ENCODE measurements at regions not wholly inside any gene's neighbourhood (a gene's known extent, or its start where the extent isn't known, plus 50 kb on each side); places are given as distances from the start of the nearest gene placed in this dataset.

GRCh38 chr9:107647141-107647540 lies 157.6 kb upstream of the KLF4 start:
- POLR2A ChIA-PET (ENCODE audit: unreplicated experiment), result no interaction called here
- in situ Hi-C loops (cut with MboI; ENCODE audit: low sequenced_read_pairs), result no loop called here
- peaks cover 5% of the 10 kb centered on the region; the same call in 1 of the 2 replicates for H3K4me1 ChIP-seq (ENCODE audit: control insufficient read depth, insufficient read depth, low read length)

More at GRCh38 chr9:107647141-107647540, 157.6 kb upstream of the KLF4 start:
- H4K20me1 ChIP-seq (ENCODE audit: insufficient read depth, low read length), result no peaks in the 10 kb centered on the region
- no CpG with 5 or more reads among the region's 1 CpG for WGBS, 2 experiments (ENCODE audit: extremely low coverage in 2 of 2, insufficient read length in 1 of 2)
- H4K5ac ChIP-seq (ENCODE audit: low read depth, low read length), result no peak overlapping the region
- dilution Hi-C loops (cut with HindIII; ENCODE audit: low sequenced_read_pairs, unreplicated experiment), result no loop called here
- no peak for ATAC-seq (ENCODE audit: low read depth)
- H3K56ac ChIP-seq (ENCODE audit: extremely low read depth, insufficient read depth, low read length), result no peak overlapping the region
- no TSS peak for BruUV-seq (replicated peaks)
- no peak overlapping the region for H3K9ac ChIP-seq (ENCODE audit: low read depth, low read length)
- H3K4me2 ChIP-seq (ENCODE audit: low read depth, low read length), result no peak overlapping the region
- H2BK15ac ChIP-seq (ENCODE audit: low read depth, low read length), result no peak overlapping the region
- H3K36me3 ChIP-seq (ENCODE audit: control insufficient read depth, insufficient read depth, low read length), result no peaks in the 10 kb centered on the region
- no peak overlapping the region for H2AFZ ChIP-seq (replicated peaks; ENCODE audit: low read length, poor library complexity)
- H3K27me3 ChIP-seq (ENCODE audit: control insufficient read depth, insufficient read depth, low read length), result peaks cover 2% of the 10 kb centered on the region
- no peak overlapping the region for H2AK9ac ChIP-seq (replicated peaks; ENCODE audit: low read depth, low read length, poor library complexity)
- intact Hi-C loops (cut with micrococcal nuclease), result no loop called here
- no peak overlapping the region for H3K27ac ChIP-seq (ENCODE audit: insufficient read depth, low read length)
- no peaks in the 10 kb centered on the region for H3K9me3 ChIP-seq (ENCODE audit: control insufficient read depth, insufficient read depth, low read length)
- no peak overlapping the region for H2BK20ac ChIP-seq (ENCODE audit: low read depth, low read length)
- H3K4me3 ChIP-seq (ENCODE audit: insufficient read depth, low read depth, low read length), result no peak overlapping the region
- H3K79me1 ChIP-seq (ENCODE audit: low read depth in 1 of 2, low read length in 2 of 2), result no peaks in the 10 kb centered on the region
- no peaks in the 10 kb centered on the region for H3K9me1 ChIP-seq (ENCODE audit: insufficient read depth, low read length)
- H3K18ac ChIP-seq (ENCODE audit: low read depth, low read length), result no peak overlapping the region
- no peak overlapping the region for H4K91ac ChIP-seq (ENCODE audit: insufficient read depth, low read depth, low read length)
- no peak overlapping the region for H2BK120ac ChIP-seq (ENCODE audit: low read depth, low read length)
- TF ChIP-seq RCOR1 (IDR thresholded peaks at IDR 0.05; ENCODE audit: insufficient replicate concordance, low read length), result no peak
- no peak for TF ChIP-seq CHD1 (IDR thresholded peaks at IDR 0.05; ENCODE audit: low read depth, low read length)
- TF ChIP-seq, protein P1, sequence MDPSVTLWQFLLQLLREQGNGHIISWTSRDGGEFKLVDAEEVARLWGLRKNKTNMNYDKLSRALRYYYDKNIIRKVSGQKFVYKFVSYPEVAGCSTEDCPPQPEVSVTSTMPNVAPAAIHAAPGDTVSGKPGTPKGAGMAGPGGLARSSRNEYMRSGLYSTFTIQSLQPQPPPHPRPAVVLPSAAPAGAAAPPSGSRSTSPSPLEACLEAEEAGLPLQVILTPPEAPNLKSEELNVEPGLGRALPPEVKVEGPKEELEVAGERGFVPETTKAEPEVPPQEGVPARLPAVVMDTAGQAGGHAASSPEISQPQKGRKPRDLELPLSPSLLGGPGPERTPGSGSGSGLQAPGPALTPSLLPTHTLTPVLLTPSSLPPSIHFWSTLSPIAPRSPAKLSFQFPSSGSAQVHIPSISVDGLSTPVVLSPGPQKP (IDR thresholded peaks at IDR 0.05; ENCODE audit: borderline replicate concordance, low read depth, low read length), result no peak
- no peak for TF ChIP-seq SMC3 (IDR thresholded peaks at IDR 0.05; ENCODE audit: low read depth, low read length)
- no peak for TF ChIP-seq MXI1 (IDR thresholded peaks at IDR 0.05; ENCODE audit: borderline replicate concordance, low read depth, low read length)
- no peak for TF ChIP-seq MAFK (IDR thresholded peaks at IDR 0.05; ENCODE audit: low read depth, low read length)
- TF ChIP-seq CEBPB (IDR thresholded peaks at IDR 0.05; ENCODE audit: low read depth, low read length), result no peak
- TF ChIP-seq RFX5 (IDR thresholded peaks at IDR 0.05; ENCODE audit: low read depth, low read length), result no peak
- H4K8ac ChIP-seq (ENCODE audit: low read depth in 2 of 2, low read length in 2 of 2), result no peak overlapping the region
- no peak overlapping the region for H2AK5ac ChIP-seq (ENCODE audit: low read depth, low read length)
- CTCF ChIA-PET, result no interaction called here
- H3K23ac ChIP-seq (ENCODE audit: low read depth, low read length), result no peak overlapping the region
- no peak overlapping the region for H2BK5ac ChIP-seq (ENCODE audit: low read depth, low read length, poor library complexity, severe bottlenecking)
- no peak for DNase-seq
- H3K14ac ChIP-seq (replicated peaks; ENCODE audit: low read depth, low read length), result no peak overlapping the region
- no peak overlapping the region for H3K4ac ChIP-seq (ENCODE audit: low read depth, low read length)
